Retina (tissue), 1 donor: ENCODE measurements at regions not wholly inside any gene's neighbourhood (a gene's known extent, or its start where the extent isn't known, plus 50 kb on each side); places are given as distances from the start of the nearest gene placed in this dataset.
"Not testable (repeated sequence)": the region's sequence is repeated elsewhere in the genome, so short reads cannot be mapped to it uniquely, and the experiment has no call there.

Source experiments
- DNase-seq: peaks from one replicate; pipeline ENCODE4 v3.0.0-alpha.2; 2016

DNA sequence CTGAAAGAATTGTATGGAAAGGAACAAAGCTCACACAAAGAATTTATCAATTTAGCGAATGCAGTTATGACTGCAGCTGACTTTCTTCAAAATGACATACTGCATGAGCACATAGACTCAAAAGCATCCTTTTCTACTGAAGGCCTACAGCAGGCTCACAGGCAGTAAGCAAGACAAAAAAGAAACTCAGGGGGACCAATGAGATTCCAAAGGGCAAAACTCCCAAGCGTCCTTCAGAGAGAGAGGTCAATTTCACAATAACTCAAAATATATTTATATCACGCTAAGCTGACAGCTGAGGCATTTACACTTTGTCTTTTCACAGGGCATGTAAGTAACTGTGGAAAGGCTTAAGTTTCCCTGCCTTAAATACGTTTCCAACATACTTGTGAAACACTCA is 427.9 kb upstream of the RASGRP1 start:
- no peak for DNase-seq

DNA sequence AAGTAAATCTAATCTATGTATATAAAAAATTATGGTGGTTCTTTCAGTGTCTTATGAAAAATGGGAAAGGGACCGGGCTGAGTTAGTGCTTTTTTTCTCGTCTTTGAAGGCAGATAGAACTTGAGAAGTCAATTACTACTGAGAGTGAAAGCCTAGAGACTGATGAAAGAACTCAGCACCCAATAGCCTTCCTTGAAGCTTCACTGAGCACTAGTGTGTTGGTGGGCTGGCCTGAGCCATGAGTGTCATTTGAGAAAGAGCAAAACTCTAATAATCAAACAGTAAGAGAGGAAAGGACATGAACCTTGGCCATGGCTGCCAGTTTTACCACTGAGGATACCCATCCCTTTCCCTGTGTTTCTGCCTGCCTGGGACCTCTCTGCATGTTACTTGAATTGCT is 428.3 kb upstream of the RASGRP1 start:
- no peak for DNase-seq

DNA sequence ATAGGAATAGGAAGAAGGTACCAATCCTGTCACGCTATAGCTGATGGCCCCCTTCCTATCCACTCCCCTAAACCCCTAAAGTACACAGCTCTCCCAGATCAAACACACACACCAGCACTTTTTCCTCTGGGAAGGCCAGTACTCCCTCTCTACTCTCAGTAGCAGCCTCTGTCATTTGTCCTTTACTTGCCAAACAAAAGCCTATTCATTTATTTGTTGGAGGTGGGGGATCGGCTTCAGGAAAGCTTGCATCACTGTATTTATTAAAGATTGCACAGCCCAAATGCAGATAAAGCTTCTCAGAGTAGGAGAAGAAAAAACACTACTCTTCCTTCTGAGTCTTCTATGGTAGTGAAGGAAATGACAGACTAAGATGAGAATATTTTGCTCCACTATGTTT is 429.7 kb upstream of the RASGRP1 start:
- no peak for DNase-seq

DNA sequence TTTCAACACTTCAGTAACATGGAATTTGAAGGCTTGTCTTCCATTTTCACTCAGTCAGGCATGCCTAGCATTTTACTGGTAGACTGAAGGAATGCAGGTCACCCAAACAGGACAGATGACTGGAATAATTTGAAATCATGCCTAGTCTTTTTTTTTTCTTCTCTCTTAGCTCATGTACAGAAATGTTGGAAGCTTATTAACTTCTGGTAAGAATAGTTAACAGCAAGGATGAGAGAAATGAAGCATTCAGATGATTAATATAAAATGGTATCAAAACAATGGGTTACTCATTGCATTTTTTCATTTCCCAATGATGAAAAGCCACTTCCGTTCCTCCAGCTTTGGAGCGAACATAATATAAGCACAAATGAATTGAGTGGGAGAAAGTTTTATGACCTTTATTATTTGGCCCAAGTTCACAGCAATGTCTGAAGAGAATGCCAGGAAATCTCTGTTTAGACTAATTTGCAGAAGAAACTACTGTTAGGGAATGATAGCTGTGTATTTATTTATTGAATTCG is 431.6 kb upstream of the RASGRP1 start:
- no peak for DNase-seq

DNA sequence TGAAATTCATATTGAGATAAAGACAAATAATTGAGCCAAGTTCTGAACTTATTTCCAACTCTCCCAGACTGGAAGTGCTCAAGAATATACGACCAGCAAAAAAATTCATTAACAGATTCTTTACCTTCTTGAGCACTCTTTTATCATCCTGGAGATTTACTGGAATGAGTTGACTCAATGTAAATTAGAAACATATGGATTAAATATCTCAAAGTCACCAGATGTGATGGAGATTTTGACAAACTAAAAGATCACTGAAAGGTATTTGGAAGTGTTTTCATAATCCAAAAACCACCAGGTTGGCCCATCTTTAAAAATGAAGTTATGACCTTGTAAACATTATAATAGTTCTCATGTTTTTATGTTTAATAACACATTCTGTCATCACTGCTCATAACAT is 433.2 kb upstream of the RASGRP1 start:
- DNase-seq, result no peak

DNA sequence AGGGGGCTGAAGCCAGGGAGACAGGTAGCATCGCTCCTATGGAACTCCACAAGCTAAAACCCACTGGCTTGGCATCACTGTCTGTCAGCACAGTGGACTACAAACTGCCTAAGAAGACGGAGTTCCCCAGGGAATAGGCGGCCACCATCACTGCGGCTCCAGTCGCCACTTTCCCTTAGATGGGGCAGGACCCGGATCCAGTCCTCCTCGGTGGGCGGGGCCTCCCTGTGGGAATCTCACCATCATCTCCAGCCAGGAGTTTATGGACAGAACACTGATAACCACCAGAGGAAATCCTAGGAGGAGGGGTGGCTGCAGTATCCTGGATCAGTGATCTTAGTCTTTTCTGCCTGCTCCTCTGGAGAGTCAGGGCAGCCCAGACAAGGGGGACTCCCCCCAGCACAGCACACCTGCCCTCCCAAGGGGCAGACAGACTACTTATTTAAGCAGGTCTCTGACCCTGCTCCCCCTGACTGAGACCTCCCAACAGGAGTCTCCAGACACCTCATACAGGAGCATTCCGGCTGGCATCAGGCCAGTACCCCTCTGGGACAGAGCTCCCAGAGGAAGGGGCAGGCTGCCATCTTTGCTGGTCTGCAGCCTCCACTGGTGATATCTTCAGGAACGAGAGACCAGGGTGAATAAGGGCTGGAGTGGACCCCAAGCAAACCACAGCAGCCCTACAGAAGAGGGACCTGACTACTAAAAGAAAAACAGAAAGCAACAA is 435.6 kb upstream of the RASGRP1 start:
- no peak for DNase-seq

DNA sequence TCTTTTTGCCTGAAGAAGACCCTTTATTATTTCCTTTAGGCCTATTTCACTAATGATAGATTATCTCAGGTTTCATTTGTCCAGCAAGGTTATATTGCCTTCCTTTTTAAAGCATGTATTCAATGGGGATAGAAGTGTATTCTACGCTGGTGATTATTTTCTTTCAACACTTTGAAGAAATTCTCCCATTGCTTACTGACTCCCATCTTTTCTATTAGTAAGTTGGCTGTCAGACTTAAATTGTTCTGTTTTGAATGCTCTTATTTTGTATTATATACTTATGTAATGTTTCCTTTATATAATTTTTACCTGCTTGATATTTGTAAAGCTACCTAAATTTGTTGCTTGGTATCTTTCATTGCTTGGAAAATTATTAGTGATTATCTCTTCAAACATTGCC is 445.1 kb upstream of the RASGRP1 start:
- no peak for DNase-seq

DNA sequence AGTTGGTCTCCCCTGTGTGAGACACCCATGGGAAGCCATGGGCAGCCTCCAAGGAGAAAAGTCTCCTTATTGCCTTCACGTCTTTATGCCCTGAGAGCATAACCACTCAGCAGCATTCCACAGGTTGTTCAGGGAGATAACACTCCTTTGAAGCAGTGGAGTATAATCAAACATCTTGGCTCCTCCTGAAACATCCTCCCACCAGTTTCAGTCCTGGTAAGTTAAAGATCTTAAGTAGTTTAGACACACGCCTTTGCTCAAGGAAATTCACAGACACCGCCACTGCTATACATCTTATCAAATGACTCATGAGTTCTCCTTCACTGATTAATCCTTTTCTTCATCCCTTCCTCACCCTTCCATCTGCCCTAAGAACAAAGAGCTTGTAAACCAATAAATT is 446.5 kb upstream of the RASGRP1 start:
- DNase-seq, result not testable (repeated sequence)

DNA sequence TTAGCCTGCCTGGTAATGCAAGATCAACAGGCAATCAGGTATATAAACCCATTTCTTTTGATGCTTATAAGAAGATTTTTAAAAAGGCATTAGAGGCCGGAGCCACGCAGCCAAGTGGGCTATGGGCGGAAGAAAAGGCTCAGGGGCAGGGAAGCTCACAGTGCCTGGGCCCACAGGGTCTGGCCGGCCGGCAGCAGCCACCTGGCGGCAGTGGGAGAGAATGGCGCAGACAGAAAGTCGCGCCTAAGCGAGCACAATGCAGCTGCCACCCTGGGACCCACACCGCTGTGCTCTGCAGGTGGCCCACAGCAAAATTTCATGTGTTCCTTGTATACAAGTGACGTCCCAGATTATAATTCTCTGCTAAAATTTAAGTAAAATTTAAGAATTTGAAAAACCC is 448.6 kb upstream of the RASGRP1 start:
- no peak for DNase-seq

DNA sequence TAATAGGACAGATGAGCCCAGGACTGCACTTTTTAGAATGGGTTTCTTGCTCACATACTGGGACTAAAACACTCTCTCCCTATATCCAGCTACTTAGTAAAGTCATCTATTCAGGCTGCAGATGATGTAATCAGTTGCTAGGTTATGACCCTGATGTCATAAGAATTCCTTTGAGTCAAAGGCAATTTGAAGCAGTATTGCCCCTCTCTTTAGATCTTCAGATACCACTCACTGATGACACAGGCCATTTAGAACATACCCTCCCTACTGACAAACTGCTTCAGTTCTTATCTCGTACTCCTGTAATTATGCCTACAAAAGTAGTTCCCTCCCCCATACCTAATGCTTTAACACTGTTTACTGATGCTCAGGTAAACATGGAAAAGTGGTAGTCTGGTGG is 450.1 kb upstream of the RASGRP1 start:
- no peak for DNase-seq

DNA sequence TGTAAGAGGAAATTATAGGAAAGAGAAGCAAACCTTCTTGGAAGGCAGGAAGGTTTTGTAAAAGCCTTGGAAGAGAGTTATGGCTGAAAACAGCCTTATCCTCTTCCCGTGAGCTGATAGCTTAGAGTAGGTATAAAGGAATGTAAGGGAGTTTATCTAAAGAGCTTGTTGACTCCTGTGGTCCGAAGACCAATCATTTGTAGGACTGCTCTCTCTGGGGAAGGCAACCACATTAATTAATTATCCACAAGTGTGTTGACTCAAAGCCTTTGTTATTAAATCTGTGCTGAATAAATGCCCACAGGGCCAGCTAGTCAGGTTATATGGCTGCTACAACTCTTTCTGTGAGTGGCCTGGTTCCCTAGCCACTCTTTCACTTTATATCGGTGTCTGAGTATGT is 452.1 kb upstream of the RASGRP1 start:
- DNase-seq, result no peak

DNA sequence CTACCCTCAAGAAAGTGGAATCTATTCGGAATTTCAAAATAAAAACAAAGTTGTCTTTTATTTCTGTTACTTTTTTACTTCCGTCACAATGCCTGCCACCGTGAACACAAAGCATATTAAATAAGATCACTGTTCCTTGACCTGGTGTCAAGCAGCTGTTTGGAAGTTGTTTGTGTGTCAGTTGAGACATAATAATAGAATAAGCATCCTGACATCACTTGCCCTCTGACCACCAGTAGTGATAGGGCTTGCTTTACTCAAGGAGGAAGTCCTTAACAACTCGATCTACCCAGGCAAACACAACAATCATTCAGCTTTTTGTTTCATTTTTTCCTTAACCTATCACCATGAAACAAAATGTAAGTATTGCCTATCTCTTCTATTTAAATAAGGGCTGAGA is 454.4 kb upstream of the RASGRP1 start:
- no peak for DNase-seq

DNA sequence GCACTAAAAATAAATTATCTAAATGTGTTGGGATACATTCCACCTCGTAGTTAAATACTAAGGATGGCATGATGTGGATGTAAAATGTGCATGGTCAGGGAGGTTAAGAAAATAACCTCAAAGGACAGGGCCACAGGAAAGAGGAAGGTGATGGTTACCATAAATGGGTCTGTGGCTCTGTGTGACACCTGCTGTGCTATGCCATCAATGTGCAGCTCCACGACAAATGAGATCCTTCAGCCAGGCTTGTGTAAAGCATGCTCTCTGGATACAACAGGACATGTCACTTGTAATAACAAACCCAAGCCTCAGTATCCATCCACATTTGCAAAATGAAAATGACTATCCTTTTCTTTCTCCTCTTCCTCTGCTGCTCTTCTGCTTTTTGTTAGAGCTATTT is 456.7 kb upstream of the RASGRP1 start:
- peak; percentile 10 for DNase-seq

DNA sequence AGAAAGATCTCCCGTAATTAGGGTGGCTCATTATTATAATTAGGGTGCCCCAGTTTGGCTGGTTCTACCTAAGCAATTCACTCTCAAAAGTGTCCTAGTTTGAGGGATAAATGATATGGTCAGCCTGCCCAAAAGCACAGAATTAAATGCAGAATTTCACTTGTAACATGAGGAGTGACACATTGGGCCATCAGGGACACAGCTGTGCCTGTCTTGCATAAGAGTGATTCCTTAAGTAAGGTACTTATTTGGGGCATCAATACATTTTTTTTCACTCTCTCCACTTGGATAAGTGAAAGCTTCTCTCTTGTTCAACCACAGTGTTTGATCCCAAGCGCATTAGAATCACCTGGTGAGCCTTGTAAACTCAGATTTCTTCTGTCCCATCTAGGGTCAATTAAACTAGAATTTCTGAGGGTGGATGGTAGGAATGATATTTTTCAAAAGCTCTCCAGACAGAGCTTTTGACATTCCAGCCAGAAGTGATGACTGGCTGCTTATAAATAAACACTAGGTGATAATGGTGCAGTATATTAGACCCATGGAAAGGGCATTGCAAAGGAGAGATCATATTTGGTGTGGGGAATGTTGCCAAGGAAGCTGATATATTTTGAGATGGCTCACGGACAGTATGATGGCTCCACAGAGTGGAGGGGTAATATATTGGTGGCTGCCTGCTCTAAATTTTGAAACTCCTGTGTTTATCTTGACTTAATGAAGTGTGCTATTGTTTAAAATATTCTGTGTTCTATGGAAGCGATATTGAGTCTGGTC is 458.1 kb upstream of the RASGRP1 start:
- no peak for DNase-seq

DNA sequence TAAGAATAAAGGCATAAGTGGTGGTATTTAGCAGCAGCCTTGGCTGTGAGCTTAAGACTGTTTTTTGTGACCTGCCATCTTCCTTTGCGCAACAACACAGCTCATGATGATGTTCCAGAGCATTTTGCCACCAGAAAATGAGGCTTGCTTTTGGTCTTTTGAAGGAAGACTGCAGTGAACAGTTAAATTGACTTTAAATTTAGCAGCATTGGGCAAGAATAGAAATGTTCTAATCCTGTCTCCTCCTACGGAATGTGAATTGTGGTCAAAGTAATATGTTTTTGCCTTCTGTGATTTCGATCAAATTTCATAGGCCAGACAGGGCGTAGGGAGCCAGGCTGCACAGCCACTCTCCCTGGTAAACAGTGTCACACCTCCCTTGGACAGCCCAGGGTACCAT is 460.7 kb upstream of the RASGRP1 start:
- DNase-seq, result no peak

DNA sequence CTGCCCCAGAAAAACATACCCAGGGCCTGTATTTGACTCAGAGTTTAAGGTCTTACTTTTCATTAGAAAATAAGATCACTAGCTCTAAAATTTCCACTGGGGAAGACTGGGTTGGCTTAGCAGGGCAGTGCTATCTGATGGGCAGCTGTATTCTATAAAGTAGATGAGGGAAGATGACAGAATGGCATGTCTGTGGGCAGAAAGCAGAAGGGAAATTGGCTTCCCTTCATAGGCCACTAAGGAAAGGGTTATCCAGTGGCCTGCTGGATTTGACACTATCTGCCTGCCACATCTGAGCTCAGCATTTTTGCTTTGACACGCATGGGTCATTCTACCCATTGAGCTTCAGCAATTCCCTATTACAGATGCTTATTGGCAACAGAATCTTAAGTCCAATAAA is 461.3 kb upstream of the RASGRP1 start:
- no peak for DNase-seq

DNA sequence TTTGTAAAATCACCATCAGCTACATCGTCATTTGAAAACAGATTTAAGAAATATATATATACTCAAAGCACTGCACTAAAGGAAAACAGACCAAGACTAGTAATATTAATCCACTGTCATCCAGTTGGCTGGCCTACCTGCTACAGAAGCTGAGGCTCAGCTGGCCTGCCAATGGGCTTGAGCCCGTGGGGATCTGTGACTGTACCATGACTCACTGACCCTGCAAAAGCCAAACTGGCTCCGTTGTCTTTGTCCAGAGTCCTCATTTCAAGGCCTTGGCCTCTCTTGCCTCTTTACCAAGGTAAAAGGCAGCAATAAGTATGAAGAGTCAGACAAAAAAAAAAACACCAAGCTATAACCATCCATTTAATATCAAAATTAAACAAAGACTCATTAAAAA is 463.5 kb upstream of the RASGRP1 start:
- no peak for DNase-seq

DNA sequence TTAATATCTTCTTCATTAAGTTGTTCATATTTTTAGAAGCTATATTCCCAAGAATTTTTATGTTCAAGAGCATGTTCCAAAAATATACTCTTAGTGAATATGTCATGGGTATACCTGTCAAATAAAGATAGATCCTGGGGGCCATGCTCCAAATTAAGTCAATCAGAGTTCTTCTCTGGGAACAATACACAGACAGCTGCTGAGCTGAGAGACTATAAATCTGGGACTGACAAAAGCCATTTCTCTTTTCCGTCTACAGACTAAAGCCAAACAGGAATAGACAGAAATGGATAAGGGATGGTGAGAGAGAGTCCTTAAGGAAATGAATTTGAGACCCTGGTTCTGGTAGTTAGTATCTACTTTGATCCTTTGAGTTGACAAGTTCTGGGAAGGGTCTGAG is 465.1 kb upstream of the RASGRP1 start:
- no peak for DNase-seq

DNA sequence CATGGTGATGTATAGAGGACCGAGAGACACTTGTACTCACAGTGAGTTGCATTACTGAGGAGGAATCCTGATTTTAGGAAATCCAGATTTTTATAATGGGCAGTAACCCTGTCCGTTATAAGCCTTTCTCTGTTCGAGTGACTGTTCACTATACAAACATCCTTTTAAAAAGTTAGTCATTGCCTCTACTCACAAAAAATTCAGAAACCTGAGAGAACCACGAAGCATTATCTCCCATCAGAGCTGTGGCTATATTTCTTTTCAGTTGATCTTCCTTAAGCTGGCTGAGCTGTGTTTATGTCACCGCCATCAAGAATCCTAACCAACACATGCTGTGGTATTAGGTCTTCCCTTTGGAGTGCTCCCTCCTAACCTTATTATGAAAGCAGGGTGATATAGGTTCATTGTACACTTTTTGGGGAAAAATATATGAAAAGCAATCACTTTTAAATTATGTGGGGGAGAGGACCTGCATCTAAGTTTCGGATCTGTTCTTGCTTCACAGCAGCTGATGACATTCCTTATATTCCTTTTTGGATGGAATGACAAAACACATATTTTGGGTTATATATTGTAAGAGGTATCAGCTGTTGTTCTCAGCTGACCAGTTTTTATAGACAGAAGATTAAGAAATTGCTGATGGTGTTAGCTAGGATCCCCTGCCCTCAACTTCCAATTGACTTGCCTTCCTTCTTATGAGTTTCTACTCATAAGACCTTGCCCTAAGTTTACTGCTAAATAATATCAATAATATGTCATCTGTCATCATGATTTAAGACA is 465.9 kb upstream of the RASGRP1 start:
- DNase-seq, result no peak

DNA sequence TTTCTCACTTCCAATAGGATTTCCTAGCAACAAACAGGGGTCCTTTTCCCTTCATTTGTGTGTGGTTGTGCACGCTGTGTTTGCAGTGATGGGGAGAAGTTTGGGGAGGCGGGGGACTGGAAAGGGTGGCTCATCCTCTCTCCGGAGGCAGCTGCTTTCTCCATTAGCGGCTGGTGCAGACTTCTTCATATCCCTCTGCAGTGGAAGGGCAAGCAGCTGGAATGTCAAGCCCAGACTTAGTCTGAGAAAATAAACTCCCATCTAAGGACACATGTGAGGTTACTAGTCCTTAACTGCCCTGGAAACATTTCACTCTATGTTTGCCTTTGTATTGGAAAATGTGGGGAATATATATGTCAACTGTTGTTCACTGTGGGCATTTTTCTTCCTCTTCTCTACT is 467.0 kb upstream of the RASGRP1 start:
- DNase-seq, result no peak

DNA sequence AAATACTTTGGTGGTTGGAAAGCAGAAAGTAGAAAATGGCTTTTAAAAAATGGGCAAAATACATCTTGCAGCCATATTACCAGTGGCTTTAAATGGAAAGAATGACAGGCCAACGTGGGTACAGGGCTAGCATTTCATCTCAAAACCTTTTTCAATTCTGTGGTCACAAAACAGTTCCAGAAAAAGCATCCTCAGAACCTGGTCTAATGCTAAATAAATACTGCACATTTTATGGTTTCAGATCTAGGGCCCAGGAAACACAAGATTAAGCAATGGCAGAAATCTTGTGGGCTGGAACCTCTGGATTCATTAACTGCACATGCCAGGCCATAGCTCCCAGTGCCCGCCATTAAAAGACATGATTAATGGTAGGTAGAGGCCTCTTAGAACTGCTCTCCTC is 470.2 kb upstream of the RASGRP1 start:
- DNase-seq, result no peak

DNA sequence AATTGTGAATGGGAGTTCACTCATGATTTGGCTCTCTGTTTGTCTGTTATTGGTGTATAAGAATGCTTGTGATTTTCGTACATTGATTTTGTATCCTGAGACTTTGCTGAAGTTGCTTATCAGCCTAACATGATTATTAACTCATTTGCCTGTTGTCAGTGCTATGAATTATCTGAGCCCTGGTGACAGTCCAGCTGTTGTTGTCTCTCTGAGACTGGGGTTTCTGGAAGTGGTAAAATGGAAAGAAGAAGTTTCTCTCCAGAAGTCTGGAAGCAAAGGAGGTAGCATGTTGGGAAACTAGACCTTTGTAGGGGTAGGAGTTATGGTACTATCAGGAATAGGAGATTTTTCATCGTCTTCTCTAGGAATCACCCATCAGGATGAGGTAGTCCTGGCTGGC is 473.0 kb upstream of the RASGRP1 start:
- not testable (repeated sequence) for DNase-seq

DNA sequence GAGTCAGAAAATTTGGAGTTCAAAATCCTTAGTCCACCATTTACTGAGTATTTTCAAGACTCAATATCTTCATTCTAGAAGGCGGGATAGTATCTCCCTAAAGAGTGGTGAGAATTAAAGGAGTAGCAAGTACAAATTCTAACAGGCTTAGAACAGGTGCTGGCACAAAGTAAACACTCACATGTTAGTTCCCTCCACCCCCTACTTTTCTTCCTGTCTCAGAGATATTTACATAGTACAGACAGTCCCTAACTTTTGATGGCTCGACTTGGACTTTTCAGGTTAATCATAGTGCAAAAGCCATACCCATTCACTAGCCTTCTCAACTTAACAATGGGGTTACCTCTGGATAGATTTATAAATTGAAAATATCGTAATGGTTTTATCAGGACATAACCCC is 476.2 kb upstream of the RASGRP1 start:
- DNase-seq, result no peak
